Lower leg skin (tissue), 4 donors: ENCODE measurements at regions not wholly inside any gene's neighbourhood (a gene's known extent, or its start where the extent isn't known, plus 50 kb on each side); places are given as distances from the start of the nearest gene placed in this dataset.

Experiments used
- DNase-seq, 2 donors: peaks; one replicate each; pipeline ENCODE4 v3.0.0-alpha.2; 2019; ENCODE audit warnings: low spot score in 2 of 2
- H3K4me3 ChIP-seq: fragments of 200-600 bp; sonication (generic); 2 replicates; pipeline ENCODE4 v1.5.1; 2017; ENCODE audit warnings: mild to moderate bottlenecking, low read depth; ENCODE audit not compliant: poor library complexity, severe bottlenecking
- CTCF ChIP-seq, 3 donors: fragments of 450-650 bp; IDR thresholded peaks; one replicate each; pipeline ENCODE4 v1.5.1; 2016; ENCODE audit warnings: antibody characterized with exemption in 3 of 3, mild to moderate bottlenecking in 3 of 3, moderate library complexity in 2 of 3
- POLR2A ChIP-seq, 2 donors: fragments of 450-650 bp; IDR thresholded peaks; one replicate each; pipeline ENCODE4 v1.6.1; 2016 to 2017; ENCODE audit warnings: antibody characterized with exemption in 2 of 2, mild to moderate bottlenecking in 1 of 2, moderate library complexity in 1 of 2
- WGBS, 2 donors: methylation state at CpG; one replicate each; pipeline ENCODE4 v1.1.5; 2018; 5-methylcytosine and 5-hydroxymethylcytosine counted together
- intact Hi-C: fragments of 100-400 bp; cut with DNase I; formaldehyde crosslinking; loops from one replicate; pipeline ENCODE4 v1.15.0; 2023; ENCODE audit warnings: low total_unique reads

DNA sequence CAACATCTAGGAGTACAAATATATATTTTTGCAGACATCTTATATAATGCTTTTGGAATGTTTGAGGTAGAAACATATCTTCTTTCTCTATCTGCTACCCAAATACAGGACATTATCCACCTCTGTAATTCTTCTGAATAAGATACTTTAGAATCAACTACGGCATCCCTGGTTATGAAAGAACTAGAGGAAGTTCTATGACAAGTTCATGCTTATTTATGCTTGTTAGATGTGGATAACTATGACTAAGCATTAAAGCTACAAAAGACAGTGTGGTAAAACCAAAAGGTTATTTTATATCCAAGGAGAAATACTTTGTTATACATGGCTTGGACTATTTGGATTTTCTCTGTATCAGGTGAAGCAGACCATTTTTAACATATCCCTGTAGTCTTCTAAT, 894.0 kb downstream of the KCNT2 start:
- 12 to 32% methylated on average over 1 of the region's 1 CpG for WGBS, 2 donors
- intact Hi-C loops, result no loop called here
- H3K4me3 ChIP-seq, result no peak overlapping the region
- no peak for TF ChIP-seq POLR2A (IDR thresholded peaks at IDR 0.05)
- TF ChIP-seq CTCF (IDR thresholded peaks at IDR 0.05), result no peak
- no peak for DNase-seq

DNA sequence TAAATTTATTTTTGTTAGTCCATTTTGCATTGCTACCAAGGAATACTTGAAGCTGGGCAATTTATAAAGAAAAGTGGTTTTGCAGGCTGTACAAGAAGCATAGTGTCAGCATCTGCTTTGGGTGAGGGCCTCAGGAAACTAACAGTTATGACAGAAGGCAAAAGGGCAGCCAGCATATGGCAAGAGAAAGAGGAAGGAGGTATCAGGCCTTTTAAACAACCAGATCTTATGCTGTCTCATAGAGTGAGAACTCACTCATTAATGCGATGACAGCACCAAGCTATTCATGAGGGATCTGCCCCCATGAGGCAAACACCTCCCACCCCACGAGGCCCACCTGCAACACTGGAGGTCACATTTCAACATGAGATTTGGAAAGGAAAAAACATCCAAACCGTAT, 898.4 kb downstream of the KCNT2 start:
- DNase-seq, result no peak
- intact Hi-C loops, result no loop called here
- H3K4me3 ChIP-seq, result no peak overlapping the region
- TF ChIP-seq CTCF (IDR thresholded peaks at IDR 0.05) (no peak), POLR2A (IDR thresholded peaks at IDR 0.05) (no peak)
- 49 to 73% methylated on average over 3 of the region's 3 CpGs for WGBS, 2 donors

- intact Hi-C loops, result no loop called here
Measured at GRCh38 chr1:195704028-195704427, 904.2 kb downstream of the KCNT2 start.

DNA sequence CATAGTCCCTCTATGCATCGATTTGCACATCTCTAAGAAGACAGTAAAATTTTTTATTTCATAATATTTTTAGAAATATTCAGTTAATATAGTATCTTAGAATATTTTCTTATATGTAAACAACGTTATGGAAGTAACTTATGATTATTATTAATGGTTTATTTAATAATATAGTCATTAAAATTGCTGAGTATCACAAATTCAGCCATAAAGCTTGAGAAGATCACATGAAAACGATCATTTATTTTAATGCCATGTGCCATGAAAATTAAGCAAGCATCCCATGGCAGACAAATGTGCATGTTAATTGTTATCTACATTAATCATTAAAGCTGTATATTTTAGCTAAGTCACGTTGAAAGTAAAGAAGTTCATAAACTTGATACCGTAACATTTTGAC, 907.1 kb downstream of the KCNT2 start:
- TF ChIP-seq POLR2A (IDR thresholded peaks at IDR 0.05) (no peak), CTCF (IDR thresholded peaks at IDR 0.05) (no peak)
- intact Hi-C loops, result no loop called here
- H3K4me3 ChIP-seq, result no peak overlapping the region
- no peak for DNase-seq
- 75 to 77% methylated on average over 5 of the region's 5 CpGs for WGBS, 2 donors

More at GRCh38 chr1:195704028-195704427, 904.2 kb downstream of the KCNT2 start:
- TF ChIP-seq POLR2A (IDR thresholded peaks at IDR 0.05) (no peak), CTCF (IDR thresholded peaks at IDR 0.05) (no peak)
- DNase-seq, result no peak
- H3K4me3 ChIP-seq, result no peak overlapping the region
- WGBS, 2 donors, result 89 to 95% methylated on average over 2 of the region's 2 CpGs

- no peak for TF ChIP-seq POLR2A (IDR thresholded peaks at IDR 0.05)
- no peak for TF ChIP-seq CTCF (IDR thresholded peaks at IDR 0.05)
- DNase-seq, result no peak
- intact Hi-C loops, result no loop called here
- WGBS, 2 donors, result 93 to 94% methylated on average over 2 of the region's 2 CpGs
- H3K4me3 ChIP-seq, result no peak overlapping the region
Measured at GRCh38 chr1:195697130-195697529, 911.1 kb downstream of the KCNT2 start.

DNA sequence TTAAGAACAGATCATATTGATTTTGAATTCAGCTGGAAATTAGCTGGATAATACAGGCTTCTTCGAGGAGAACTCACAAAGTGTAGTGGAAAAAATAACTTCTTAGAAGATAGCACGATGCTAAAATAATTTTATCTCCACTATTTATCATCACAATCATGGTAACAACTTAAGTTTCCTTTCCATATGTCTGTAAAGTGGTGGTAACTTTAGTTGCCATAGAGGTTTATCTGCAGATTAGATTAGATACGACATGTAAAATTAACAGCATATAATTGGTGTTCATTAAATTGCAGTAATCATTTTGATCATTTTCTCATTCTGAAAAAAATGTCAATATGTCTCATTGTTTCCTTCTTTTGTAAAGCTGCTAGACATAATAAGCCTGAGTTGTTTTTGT, 921.5 kb downstream of the KCNT2 start:
- TF ChIP-seq CTCF (IDR thresholded peaks at IDR 0.05), result no peak
- no peak for TF ChIP-seq POLR2A (IDR thresholded peaks at IDR 0.05)
- H3K4me3 ChIP-seq, result no peak overlapping the region
- intact Hi-C loops, result no loop called here
- WGBS, 2 donors, result 49 to 50% methylated on average over 3 of the region's 3 CpGs
- DNase-seq, result no peak
